GM23338 (cell line): ENCODE measurements at regions not wholly inside any gene's neighbourhood (a gene's known extent, or its start where the extent isn't known, plus 50 kb on each side); places are given as distances from the start of the nearest gene placed in this dataset.
"Not testable (repeated sequence)": the region's sequence is repeated elsewhere in the genome, so short reads cannot be mapped to it uniquely, and the experiment has no call there.

Experiments used
- CTCF ChIP-seq, 2 experiments: fragments of 200-600 bp in 1 of 2; sonication (generic) in 1 of 2; conservative IDR thresholded peaks; 2 replicates each; pipeline versions ENCODE4 v1.5.1 to v1.6.1; 2016 to 2017; ENCODE audit warnings: antibody characterized with exemption in 2 of 2, low read depth in 2 of 2, mild to moderate bottlenecking in 2 of 2, moderate library complexity in 1 of 2
- EZH2phosphoT487 ChIP-seq: fragments of 200-600 bp; sonication (generic); IDR thresholded peaks from one replicate; pipeline ENCODE4 v1.8.1; 2018; ENCODE audit warnings: antibody characterized with exemption; ENCODE audit not compliant: unreplicated experiment
- REST ChIP-seq: IDR thresholded peaks from one replicate; pipeline ENCODE4 v1.6.1; 2018; ENCODE audit warnings: antibody characterized with exemption; ENCODE audit not compliant: unreplicated experiment

- not testable (repeated sequence) for TF ChIP-seq CTCF (conservative IDR thresholded peaks at IDR 0.05; ENCODE audit: low read depth in 2 of 2); EZH2phosphoT487; REST
Measured at GRCh38 chr4:9610321-9610720, 166.1 kb downstream of the DEFB131A start.
